HCT116 (cell line): ENCODE measurements at regions not wholly inside any gene's neighbourhood (a gene's known extent, or its start where the extent isn't known, plus 50 kb on each side); places are given as distances from the start of the nearest gene placed in this dataset.

Source experiments
- ATAC-seq: fragments of 200-7000 bp; cut with Tn5 transposase; 2 replicates; pipeline ENCODE4 v1.9.1; 2020; ENCODE audit warnings: mild to moderate bottlenecking, moderate library complexity
- BruUV-seq: library from RNA; stranded (reverse); fragments of 400-500 nt; replicated peaks from 2 replicates; lab custom pipeline; 2021; lab: Mats Ljungman, UMichigan
- CTCF ChIA-PET: fragments of 300-600 bp; sonication (Branson Sonifier 250); formaldehyde crosslinking; loops from one replicate; lab custom pipeline; 2021; ENCODE audit warnings: antibody characterized with exemption; lab: Charles Lee
- POLR2A ChIA-PET: fragments of 300-600, 350-600 bp; sonication (Branson Sonifier 250); formaldehyde crosslinking; loops from one replicate; lab custom pipeline; 2021; ENCODE audit warnings: antibody characterized with exemption; lab: Charles Lee
- RAD21 ChIA-PET, 2 experiments: fragments of 300-600 bp; sonication (Branson Sonifier 250); formaldehyde crosslinking; loops; one replicate each; lab custom pipeline; 2023; ENCODE audit warnings: low total read pairs in 2 of 2; ENCODE audit not compliant: uncharacterized antibody in 2 of 2, unreplicated experiment in 2 of 2, low non-redundant PET in 1 of 2; lab: Charles Lee
- DNase-seq: peaks from one replicate; pipeline ENCODE4 v3.0.0-alpha.2; 2010; ENCODE audit warnings: low read depth, low spot score
- H2AFZ ChIP-seq: fragments of 200-600 bp; shearing (Covaris generic), sonication (generic); 2 replicates; pipeline ENCODE4 v1.6.1; 2017; ENCODE audit warnings: low read depth, mixed run types, mixed read lengths, antibody characterized with exemption, low read length; ENCODE audit not compliant: poor library complexity, severe bottlenecking
- H3K27ac ChIP-seq: 2 replicates; pipeline ENCODE4 v1.5.1; 2012; ENCODE audit warnings: low read depth, low read length
- H3K27me3 ChIP-seq: fragments of 200-600 bp; sonication (generic); 2 replicates; pipeline ENCODE4 v1.6.1; 2016; ENCODE audit warnings: mixed run types, low read length, mixed read lengths; ENCODE audit not compliant: insufficient read depth
- H3K36me3 ChIP-seq, 2 experiments: fragments of 200-500 bp in 1 of 2; fragments of 200-600 bp in 1 of 2; sonication (Bioruptor generic) in 1 of 2; sonication (generic) in 1 of 2; 2 replicates each; pipeline versions ENCODE4 v1.5.1 to v1.6.1; 2014 to 2016; ENCODE audit warnings: low read length in 2 of 2, inconsistent platforms in 1 of 2, mixed read lengths in 1 of 2, mixed run types in 1 of 2; ENCODE audit not compliant: insufficient read depth in 2 of 2, control insufficient read depth in 1 of 2
- H3K4me1 ChIP-seq, 2 experiments: fragments of 200-600 bp in 1 of 2; sonication (generic) in 1 of 2; 2 replicates each; pipeline versions ENCODE4 v1.5.1 to v1.6.1; 2012 to 2017; ENCODE audit warnings: low read length in 2 of 2, inconsistent platforms in 1 of 2, mild to moderate bottlenecking in 1 of 2, mixed read lengths in 1 of 2, mixed run types in 1 of 2, moderate library complexity in 1 of 2; ENCODE audit not compliant: insufficient read depth in 2 of 2, control insufficient read depth in 1 of 2
- H3K4me2 ChIP-seq: fragments of 200-600 bp; sonication (generic); 2 replicates; pipeline ENCODE4 v1.6.1; 2017; ENCODE audit warnings: mixed run types, low read length, mixed read lengths
- H3K4me3 ChIP-seq, 2 experiments: fragments of 200-600 bp in 1 of 2; sonication (generic) in 1 of 2; replicated peaks in 1 of 2; 2 replicates each; pipeline ENCODE4 v1.5.1; 2011 to 2016; ENCODE audit warnings: low read length in 2 of 2, control low read depth in 1 of 2, low read depth in 1 of 2, mild to moderate bottlenecking in 1 of 2, mixed read lengths in 1 of 2, mixed run types in 1 of 2
- H3K79me2 ChIP-seq: fragments of 200-600 bp; sonication (generic); 2 replicates; pipeline ENCODE4 v1.6.1; 2017; ENCODE audit warnings: mild to moderate bottlenecking, mixed run types, low read length, moderate library complexity, mixed read lengths; ENCODE audit not compliant: insufficient read depth
- H3K9ac ChIP-seq: fragments of 200-600 bp; sonication (generic); 2 replicates; pipeline ENCODE4 v1.6.1; 2016; ENCODE audit warnings: low read length, mixed read lengths
- H3K9me2 ChIP-seq: fragments of 200-600 bp; sonication (generic), shearing (Covaris generic); 2 replicates; pipeline ENCODE4 v1.6.1; 2017; ENCODE audit warnings: mixed run types, mild to moderate bottlenecking, moderate library complexity; ENCODE audit not compliant: insufficient read depth
- H3K9me3 ChIP-seq, 2 experiments: fragments of 200-500 bp in 1 of 2; fragments of 200-600 bp in 1 of 2; sonication (Bioruptor generic) in 1 of 2; sonication (generic) in 1 of 2; 2 replicates each; pipeline ENCODE4 v1.6.1; 2014 to 2017; ENCODE audit warnings: low read length in 2 of 2, mixed read lengths in 2 of 2, inconsistent platforms in 1 of 2, low read depth in 1 of 2, mild to moderate bottlenecking in 1 of 2, mixed run types in 1 of 2, moderate library complexity in 1 of 2; ENCODE audit not compliant: control insufficient read depth in 1 of 2, insufficient read depth in 1 of 2
- H4K20me1 ChIP-seq: fragments of 200-600 bp; sonication (generic), shearing (Covaris generic); 2 replicates; pipeline ENCODE4 v1.6.1; 2017; ENCODE audit warnings: mixed run types, mild to moderate bottlenecking, moderate library complexity; ENCODE audit not compliant: insufficient read depth
- ATF3 ChIP-seq: IDR thresholded peaks from 2 replicates; pipeline ENCODE4 v1.6.1; 2012
- CBX3 ChIP-seq: IDR thresholded peaks from 2 replicates; pipeline ENCODE4 v1.6.1; 2012; ENCODE audit warnings: low read depth
- CEBPB ChIP-seq: IDR thresholded peaks from 2 replicates; pipeline ENCODE4 v1.6.1; 2012; ENCODE audit warnings: low read depth
- EGR1 ChIP-seq: IDR thresholded peaks from 2 replicates; pipeline ENCODE4 v1.6.1; 2012; ENCODE audit warnings: low read depth
- ELF1 ChIP-seq: IDR thresholded peaks from 2 replicates; pipeline ENCODE4 v1.6.1; 2012; ENCODE audit warnings: low read depth, borderline replicate concordance
- EZH2 ChIP-seq: fragments of 200-600 bp; sonication (generic); IDR thresholded peaks from 2 replicates; pipeline ENCODE4 v1.6.1; 2017; ENCODE audit warnings: antibody characterized with exemption, mixed run types
- EZH2phosphoT487 ChIP-seq: fragments of 200-600 bp; IDR thresholded peaks from 2 replicates; pipeline ENCODE4 v1.6.1; 2018; ENCODE audit warnings: antibody characterized with exemption, borderline replicate concordance
- FOSL1 ChIP-seq: IDR thresholded peaks from 2 replicates; pipeline ENCODE4 v1.6.1; 2012; ENCODE audit warnings: low read depth
- JUND ChIP-seq: IDR thresholded peaks from 2 replicates; pipeline ENCODE4 v1.6.1; 2012
- POLR2A ChIP-seq: IDR thresholded peaks from 2 replicates; pipeline ENCODE4 v1.7.0; 2011; ENCODE audit warnings: borderline replicate concordance; ENCODE audit not compliant: insufficient read depth, insufficient read length; ENCODE audit errors: extremely low read depth
- REST ChIP-seq: IDR thresholded peaks from 2 replicates; pipeline ENCODE4 v1.6.1; 2012; ENCODE audit warnings: low read depth
- SIN3A ChIP-seq: IDR thresholded peaks from 2 replicates; pipeline ENCODE4 v1.6.1; 2012; ENCODE audit warnings: low read depth
- SP1 ChIP-seq: IDR thresholded peaks from 2 replicates; pipeline ENCODE4 v1.6.1; 2012; ENCODE audit warnings: low read depth
- SRF ChIP-seq: IDR thresholded peaks from 2 replicates; pipeline ENCODE4 v1.6.1; 2012; ENCODE audit warnings: low read depth
- TCF7L2 ChIP-seq: IDR thresholded peaks from 2 replicates; pipeline ENCODE4 v1.7.0; 2011; ENCODE audit warnings: borderline replicate concordance, inconsistent platforms; ENCODE audit not compliant: insufficient read depth, insufficient read length; ENCODE audit errors: extremely low read depth
- YY1 ChIP-seq: IDR thresholded peaks from 2 replicates; pipeline ENCODE4 v1.6.1; 2011; ENCODE audit warnings: low read length, low read depth, moderate library complexity, mild to moderate bottlenecking; ENCODE audit not compliant: insufficient replicate concordance; ENCODE audit errors: extremely low read depth
- ZBTB33 ChIP-seq: IDR thresholded peaks from 2 replicates; pipeline ENCODE4 v1.6.1; 2011; ENCODE audit warnings: mild to moderate bottlenecking, low read length, moderate library complexity; ENCODE audit not compliant: insufficient replicate concordance; ENCODE audit errors: extremely low read depth
- ZFX ChIP-seq: fragments of 450-650 bp; IDR thresholded peaks from 2 replicates; pipeline ENCODE4 v1.6.1; 2017
- ZNF274 ChIP-seq: fragments of 200-500 bp; sonication (Bioruptor generic); IDR thresholded peaks from 2 replicates; pipeline ENCODE4 v1.6.1; 2014; ENCODE audit warnings: mild to moderate bottlenecking, low read depth, low read length, inconsistent platforms
- intact Hi-C: fragments of 100-400 bp; cut with micrococcal nuclease; formaldehyde crosslinking; loops from 2 replicates; pipeline ENCODE4 v1.10.0; 2022

GRCh38 chrX:150226223-150226965 lies 136.7 kb upstream of the MAMLD1 start:
- CTCF ChIA-PET = no interaction called here

More at GRCh38 chrX:150226223-150226965, 136.7 kb upstream of the MAMLD1 start:
- Histone ChIP-seq H3K79me2 (no peaks in the 10 kb centered on the region), H4K20me1 (no peaks in the 10 kb centered on the region), H3K27ac (no peak overlapping the region), H3K9ac (no peak overlapping the region), H3K4me2 (no peak overlapping the region), H3K9me3 (no peaks in the 10 kb centered on the region), H3K36me3 (no peaks in the 10 kb centered on the region), H3K9me2 (no peaks in the 10 kb centered on the region), H2AFZ (no peak overlapping the region)
- intact Hi-C loops = no loop called here
- no peak for ATAC-seq
- POLR2A ChIA-PET = no interaction called here
- RAD21 ChIA-PET = no interaction called here
- no peak for TF ChIP-seq SP1
- TF ChIP-seq JUND = no peak
- no peak for TF ChIP-seq ZNF274
- no peak for TF ChIP-seq CEBPB
- no peak for TF ChIP-seq YY1
- no peak for TF ChIP-seq REST
- no peak for TF ChIP-seq FOSL1
- TF ChIP-seq TCF7L2 = no peak
- no peak for TF ChIP-seq CBX3
- TF ChIP-seq SRF = no peak
- TF ChIP-seq SIN3A = no peak
- no peak for TF ChIP-seq EZH2phosphoT487
- no peak for TF ChIP-seq ELF1
- no peak for TF ChIP-seq ZFX
- TF ChIP-seq ATF3 = no peak
- TF ChIP-seq EGR1 = no peak
- TF ChIP-seq EZH2 = no peak
- no peak for TF ChIP-seq POLR2A
- TF ChIP-seq ZBTB33 = no peak
- TF ChIP-seq, all 23 proteins: peak for 0
- no peak overlapping the region for H3K4me3 ChIP-seq
- no peaks in the 10 kb centered on the region for H3K4me1 ChIP-seq
- no TSS peak for BruUV-seq
- DNase-seq = no peak
- H3K27me3 ChIP-seq = no peaks in the 10 kb centered on the region
